ENCODE measurements at regions not wholly inside any gene's neighbourhood (a gene's known extent, or its start where the extent isn't known, plus 50 kb on each side); places are given as distances from the start of the nearest gene placed in this dataset.

- TF ChIP-seq TFAP4 (IDR thresholded peaks at IDR 0.05; ENCODE audit: borderline replicate concordance, low read depth) (peak; percentile 43; the same call in 1 of the 2 replicates), ZNF354B (CRISPR knock-in tag; IDR thresholded peaks at IDR 0.05) (no peak), PCBP1 (IDR thresholded peaks at IDR 0.05; ENCODE audit: borderline replicate concordance, low read depth, low read length) (no peak), REST (IDR thresholded peaks at IDR 0.05; ENCODE audit: borderline replicate concordance in 1 of 2, low read depth in 1 of 2, low read length in 2 of 2) (no peak), THAP7 (CRISPR knock-in tag; IDR thresholded peaks at IDR 0.05) (0 out of 2 replicates have a peak, but pooled peaks have one; percentile 34), TBX2 (CRISPR knock-in tag; IDR thresholded peaks at IDR 0.05; ENCODE audit: borderline replicate concordance) (no peak), MAFG (CRISPR knock-in tag; IDR thresholded peaks at IDR 0.05) (peak; percentile 14; the same call in 1 of the 2 replicates), HOXA5 (CRISPR knock-in tag; IDR thresholded peaks at IDR 0.05) (no peak)
- TF ChIP-seq, protein P1, sequence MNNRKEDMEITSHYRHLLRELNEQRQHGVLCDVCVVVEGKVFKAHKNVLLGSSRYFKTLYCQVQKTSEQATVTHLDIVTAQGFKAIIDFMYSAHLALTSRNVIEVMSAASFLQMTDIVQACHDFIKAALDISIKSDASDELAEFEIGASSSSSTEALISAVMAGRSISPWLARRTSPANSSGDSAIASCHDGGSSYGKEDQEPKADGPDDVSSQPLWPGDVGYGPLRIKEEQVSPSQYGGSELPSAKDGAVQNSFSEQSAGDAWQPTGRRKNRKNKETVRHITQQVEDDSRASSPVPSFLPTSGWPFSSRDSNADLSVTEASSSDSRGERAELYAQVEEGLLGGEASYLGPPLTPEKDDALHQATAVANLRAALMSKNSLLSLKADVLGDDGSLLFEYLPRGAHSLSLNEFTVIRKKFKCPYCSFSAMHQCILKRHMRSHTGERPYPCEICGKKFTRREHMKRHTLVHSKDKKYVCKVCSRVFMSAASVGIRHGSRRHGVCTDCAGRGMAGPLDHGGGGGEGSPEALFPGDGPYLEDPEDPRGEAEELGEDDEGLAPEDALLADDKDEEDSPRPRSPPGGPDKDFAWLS (CRISPR knock-in tag; IDR thresholded peaks at IDR 0.05; ENCODE audit: borderline replicate concordance), result 0 out of 2 replicates have a peak, but pooled peaks have one; percentile 55
Observed at GRCh38 chr14:38808734-38809455, 294.1 kb downstream of the SEC23A start (continued).

Data from HepG2 (cell line).